ENCODE measurements at regions not wholly inside any gene's neighbourhood (a gene's known extent, or its start where the extent isn't known, plus 50 kb on each side); places are given as distances from the start of the nearest gene placed in this dataset.

- Histone ChIP-seq H3K4me1 (ENCODE audit: insufficient read depth, low read length, poor library complexity, severe bottlenecking) (no peaks in the 10 kb centered on the region), H3F3A (ENCODE audit: low read depth) (no peaks in the 10 kb centered on the region), H3K9me2 (replicated peaks; ENCODE audit: low read depth, low read length) (no peaks in the 10 kb centered on the region), H3K79me2 (ENCODE audit: insufficient read depth, low read length) (no peaks in the 10 kb centered on the region), H2AFZ (ENCODE audit: low read length) (no peak overlapping the region), H4K20me1 (ENCODE audit: insufficient read depth, low read length, poor library complexity, severe bottlenecking) (no peaks in the 10 kb centered on the region), H3K4me3 (ENCODE audit: low read length, poor library complexity, severe bottlenecking) (no peak overlapping the region), H3K9me3 (ENCODE audit: insufficient read depth, low read depth, low read length) (no peaks in the 10 kb centered on the region), H3K27me3 (ENCODE audit: insufficient read depth, low read length, poor library complexity, severe bottlenecking) (no peaks in the 10 kb centered on the region), H3K9ac (ENCODE audit: low read depth, low read length, poor library complexity, severe bottlenecking) (no peak overlapping the region), H3K36me3 (ENCODE audit: insufficient read depth, low read length) (no peaks in the 10 kb centered on the region), H3K4me2 (ENCODE audit: low read depth, low read length, poor library complexity, severe bottlenecking) (no peak overlapping the region)
- TF ChIP-seq CTCF (conservative IDR thresholded peaks at IDR 0.05; ENCODE audit: low read length) = no peak
- TF ChIP-seq EZH2phosphoT487 (IDR thresholded peaks at IDR 0.05; ENCODE audit: borderline replicate concordance) = no peak
These were observed 103.6 kb upstream of the BACE2 start for GRCh38 chr21:41064334-41064791.

GRCh38 chr21:41064951-41065350 is 103.0 kb upstream of the BACE2 start:
- no peak overlapping the region for H2AFZ ChIP-seq (ENCODE audit: low read length)
- no peaks in the 10 kb centered on the region for H3F3A ChIP-seq (ENCODE audit: low read depth)
- H3K27me3 ChIP-seq (ENCODE audit: insufficient read depth, low read length, poor library complexity, severe bottlenecking) = no peaks in the 10 kb centered on the region
- H3K36me3 ChIP-seq (ENCODE audit: insufficient read depth, low read length) = no peaks in the 10 kb centered on the region
- no peaks in the 10 kb centered on the region for H3K4me1 ChIP-seq (ENCODE audit: insufficient read depth, low read length, poor library complexity, severe bottlenecking)
- H3K9ac ChIP-seq (ENCODE audit: low read depth, low read length, poor library complexity, severe bottlenecking) = no peak overlapping the region
- no peaks in the 10 kb centered on the region for H4K20me1 ChIP-seq (ENCODE audit: insufficient read depth, low read length, poor library complexity, severe bottlenecking)
- no peaks in the 10 kb centered on the region for H3K9me2 ChIP-seq (replicated peaks; ENCODE audit: low read depth, low read length)
- no peak overlapping the region for H3K4me3 ChIP-seq (ENCODE audit: low read length, poor library complexity, severe bottlenecking)
- no peak for TF ChIP-seq CTCF (conservative IDR thresholded peaks at IDR 0.05; ENCODE audit: low read length)
- TF ChIP-seq EZH2phosphoT487 (IDR thresholded peaks at IDR 0.05; ENCODE audit: borderline replicate concordance) = no peak
- H3K9me3 ChIP-seq (ENCODE audit: insufficient read depth, low read depth, low read length) = no peaks in the 10 kb centered on the region
- H3K4me2 ChIP-seq (ENCODE audit: low read depth, low read length, poor library complexity, severe bottlenecking) = no peak overlapping the region
- no peaks in the 10 kb centered on the region for H3K79me2 ChIP-seq (ENCODE audit: insufficient read depth, low read length)

- H3K9me3 ChIP-seq (ENCODE audit: insufficient read depth, low read depth, low read length) = no peaks in the 10 kb centered on the region
- H4K20me1 ChIP-seq (ENCODE audit: insufficient read depth, low read length, poor library complexity, severe bottlenecking) = no peaks in the 10 kb centered on the region
- no peak overlapping the region for H3K4me3 ChIP-seq (ENCODE audit: low read length, poor library complexity, severe bottlenecking)
- H3K36me3 ChIP-seq (ENCODE audit: insufficient read depth, low read length) = no peaks in the 10 kb centered on the region
- H3K9me2 ChIP-seq (replicated peaks; ENCODE audit: low read depth, low read length) = no peaks in the 10 kb centered on the region
- H2AFZ ChIP-seq (ENCODE audit: low read length) = no peak overlapping the region
- H3F3A ChIP-seq (ENCODE audit: low read depth) = no peaks in the 10 kb centered on the region
- H3K4me1 ChIP-seq (ENCODE audit: insufficient read depth, low read length, poor library complexity, severe bottlenecking) = no peaks in the 10 kb centered on the region
- H3K4me2 ChIP-seq (ENCODE audit: low read depth, low read length, poor library complexity, severe bottlenecking) = no peak overlapping the region
- TF ChIP-seq EZH2phosphoT487 (IDR thresholded peaks at IDR 0.05; ENCODE audit: borderline replicate concordance) (no peak), CTCF (conservative IDR thresholded peaks at IDR 0.05; ENCODE audit: low read length) (no peak)
- no peak overlapping the region for H3K9ac ChIP-seq (ENCODE audit: low read depth, low read length, poor library complexity, severe bottlenecking)
- no peaks in the 10 kb centered on the region for H3K79me2 ChIP-seq (ENCODE audit: insufficient read depth, low read length)
- no peaks in the 10 kb centered on the region for H3K27me3 ChIP-seq (ENCODE audit: insufficient read depth, low read length, poor library complexity, severe bottlenecking)
These were observed 102.4 kb upstream of the BACE2 start for GRCh38 chr21:41065539-41065938.
